ENCODE measurements at regions not wholly inside any gene's neighbourhood (a gene's known extent, or its start where the extent isn't known, plus 50 kb on each side); places are given as distances from the start of the nearest gene placed in this dataset.

DNA sequence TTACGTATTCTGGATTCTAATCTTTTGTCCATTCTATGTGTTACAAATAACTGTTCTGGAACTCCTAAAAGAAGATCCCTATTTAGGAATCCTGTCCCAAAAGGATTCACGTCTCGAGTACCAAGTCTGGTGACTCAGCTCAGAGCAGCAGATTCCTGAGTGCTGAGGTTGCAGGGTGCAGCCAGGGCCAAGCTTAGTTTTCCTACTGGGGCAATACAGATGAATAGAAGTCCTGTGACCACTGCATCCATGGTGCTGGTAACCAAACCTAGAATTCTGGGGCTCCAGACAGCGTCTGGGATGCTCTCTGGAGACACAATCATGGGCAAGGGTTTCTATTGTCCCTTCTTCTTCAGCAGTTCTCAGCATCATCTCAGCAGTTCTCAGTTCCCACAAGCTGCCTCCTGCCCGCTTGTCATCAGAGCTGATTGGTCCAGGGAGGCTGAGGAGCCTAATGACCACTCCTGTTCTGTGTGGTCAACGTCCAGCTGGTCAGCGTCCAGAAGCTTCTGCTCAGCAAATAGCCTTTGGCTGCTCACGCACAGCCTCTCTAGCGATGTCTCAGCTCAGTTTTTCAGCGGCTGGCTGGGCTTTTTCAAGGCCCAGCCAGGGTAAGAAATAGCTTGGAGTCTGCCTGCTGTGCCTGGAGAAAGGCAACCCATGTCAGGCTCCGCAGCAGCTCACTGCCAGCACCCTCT, 50.4 kb upstream of the C7orf33 start:
- peaks cover 0 to 6% (median 5%) of the 10 kb centered on the region in 3 donors for H3K4me1 ChIP-seq

More for the DNA sequence above, 50.4 kb upstream of the C7orf33 start:
- no peak overlapping the region for H3K4me3 ChIP-seq
- no peak for DNase-seq
- no peaks in the 10 kb centered on the region for H3K36me3 ChIP-seq
- H3K9me3 ChIP-seq, result no peaks in the 10 kb centered on the region
- intact Hi-C loops (cut with DNase I), result no loop called here
- TF ChIP-seq POLR2A (IDR thresholded peaks at IDR 0.05) (no peak), CTCF (IDR thresholded peaks at IDR 0.05) (no peak)
- 44 to 71% methylated on average over 7 to 9 of the region's 11 CpGs for WGBS, 2 donors
- peak overlapping the region in 3 of 4 donors; percentile 45 to 80 (median 52) for H3K27ac ChIP-seq
- no peaks in the 10 kb centered on the region for H3K27me3 ChIP-seq
